ENCODE measurements at regions not wholly inside any gene's neighbourhood (a gene's known extent, or its start where the extent isn't known, plus 50 kb on each side); places are given as distances from the start of the nearest gene placed in this dataset.

GRCh38 chr7:91656541-91657482 is 223.7 kb downstream of the MTERF1 start:
- Histone ChIP-seq H3K9me3 (ENCODE audit: control insufficient read depth, insufficient read depth, low read length) (no peaks in the 10 kb centered on the region), H3F3A (ENCODE audit: control insufficient read depth, insufficient read depth) (no peaks in the 10 kb centered on the region), H3K9me2 (replicated peaks; ENCODE audit: control insufficient read depth, low read length) (no peaks in the 10 kb centered on the region), H4K20me1 (ENCODE audit: control insufficient read depth, insufficient read depth, low read depth, low read length) (no peaks in the 10 kb centered on the region), H3K27me3 (ENCODE audit: control insufficient read depth, low read length) (peaks cover 8% of the 10 kb centered on the region), H3K4me3 (ENCODE audit: low read length) (no peak overlapping the region), H3K79me2 (ENCODE audit: control insufficient read depth, low read length) (no peaks in the 10 kb centered on the region), H3K27ac (ENCODE audit: low read depth, low read length) (no peak overlapping the region), H3K4me1 (ENCODE audit: control insufficient read depth, low read length) (no peaks in the 10 kb centered on the region), H3K4me2 (ENCODE audit: low read length) (no peak overlapping the region), H3K36me3 (ENCODE audit: control insufficient read depth, low read length) (no peaks in the 10 kb centered on the region)
- no peak for TF ChIP-seq EZH2phosphoT487 (IDR thresholded peaks at IDR 0.05; ENCODE audit: borderline replicate concordance, low read length)
- TF ChIP-seq CTCF (IDR thresholded peaks at IDR 0.05; ENCODE audit: low read depth, low read length, poor library complexity, severe bottlenecking) = no peak

DNA sequence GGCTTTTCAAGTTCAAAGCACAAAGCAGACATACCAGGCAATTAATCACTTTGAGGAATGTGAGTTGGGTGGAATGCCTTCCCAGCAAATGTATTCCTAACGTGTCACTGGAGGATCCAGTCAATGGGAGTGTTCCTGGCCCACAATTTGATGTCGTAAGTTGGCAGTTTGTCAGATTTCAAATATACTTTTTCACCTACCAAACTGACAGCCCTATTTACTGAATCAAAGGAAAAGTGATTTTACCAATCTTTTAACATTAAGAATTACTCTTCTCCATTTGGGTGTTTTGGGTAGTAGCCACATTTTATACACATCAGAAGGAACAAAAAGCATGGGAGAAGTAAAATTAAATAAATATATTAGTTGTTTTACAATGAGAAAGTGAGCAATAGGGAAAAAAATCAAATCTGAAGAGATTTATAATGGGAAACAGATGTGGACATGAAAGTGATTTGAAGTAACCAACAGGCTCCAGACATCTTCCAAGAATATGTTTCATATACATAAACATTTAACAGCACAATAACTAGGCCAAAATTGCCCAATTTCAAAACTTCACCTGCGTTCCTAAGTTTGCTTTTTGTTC is 222.9 kb downstream of the MTERF1 start:
- TF ChIP-seq CTCF (IDR thresholded peaks at IDR 0.05; ENCODE audit: low read depth, low read length, poor library complexity, severe bottlenecking) (no peak), EZH2phosphoT487 (IDR thresholded peaks at IDR 0.05; ENCODE audit: borderline replicate concordance, low read length) (no peak)
- Histone ChIP-seq H3K36me3 (ENCODE audit: control insufficient read depth, low read length) (no peaks in the 10 kb centered on the region), H3K4me2 (ENCODE audit: low read length) (no peak overlapping the region), H3K4me1 (ENCODE audit: control insufficient read depth, low read length) (no peaks in the 10 kb centered on the region), H4K20me1 (ENCODE audit: control insufficient read depth, insufficient read depth, low read depth, low read length) (no peaks in the 10 kb centered on the region), H3K4me3 (ENCODE audit: low read length) (no peak overlapping the region), H3K9me3 (ENCODE audit: control insufficient read depth, insufficient read depth, low read length) (no peaks in the 10 kb centered on the region), H3K79me2 (ENCODE audit: control insufficient read depth, low read length) (no peaks in the 10 kb centered on the region), H3K9me2 (replicated peaks; ENCODE audit: control insufficient read depth, low read length) (no peaks in the 10 kb centered on the region), H3F3A (ENCODE audit: control insufficient read depth, insufficient read depth) (no peaks in the 10 kb centered on the region), H3K27me3 (ENCODE audit: control insufficient read depth, low read length) (peaks cover 3% of the 10 kb centered on the region; the same call in 1 of the 2 replicates), H3K27ac (ENCODE audit: low read depth, low read length) (no peak overlapping the region)

- Histone ChIP-seq H3K27me3 (ENCODE audit: control insufficient read depth, low read length) (no peaks in the 10 kb centered on the region), H3K9me3 (ENCODE audit: control insufficient read depth, insufficient read depth, low read length) (no peaks in the 10 kb centered on the region), H3K9me2 (replicated peaks; ENCODE audit: control insufficient read depth, low read length) (no peaks in the 10 kb centered on the region), H3K4me2 (ENCODE audit: low read length) (no peak overlapping the region), H3K27ac (ENCODE audit: low read depth, low read length) (no peak overlapping the region), H4K20me1 (ENCODE audit: control insufficient read depth, insufficient read depth, low read depth, low read length) (no peaks in the 10 kb centered on the region), H3K36me3 (ENCODE audit: control insufficient read depth, low read length) (no peaks in the 10 kb centered on the region), H3K4me3 (ENCODE audit: low read length) (no peak overlapping the region), H3F3A (ENCODE audit: control insufficient read depth, insufficient read depth) (no peaks in the 10 kb centered on the region), H3K79me2 (ENCODE audit: control insufficient read depth, low read length) (no peaks in the 10 kb centered on the region), H3K4me1 (ENCODE audit: control insufficient read depth, low read length) (no peaks in the 10 kb centered on the region)
- TF ChIP-seq CTCF (IDR thresholded peaks at IDR 0.05; ENCODE audit: low read depth, low read length, poor library complexity, severe bottlenecking) (no peak), EZH2phosphoT487 (IDR thresholded peaks at IDR 0.05; ENCODE audit: borderline replicate concordance, low read length) (no peak)
These were observed 221.4 kb downstream of the MTERF1 start for GRCh38 chr7:91659096-91659495.

All from DOHH2 (cell line).